Erythroblast (primary cell): ENCODE measurements at regions not wholly inside any gene's neighbourhood (a gene's known extent, or its start where the extent isn't known, plus 50 kb on each side); places are given as distances from the start of the nearest gene placed in this dataset.

Experiments used
- GATA1 ChIP-seq: IDR thresholded peaks from 2 replicates; pipeline ENCODE4 v1.6.1; 2011; ENCODE audit warnings: low read depth, mild to moderate bottlenecking, control low read depth, low read length, moderate library complexity
- POLR2A ChIP-seq: IDR thresholded peaks from 2 replicates; pipeline ENCODE4 v1.6.1; 2011; ENCODE audit warnings: mild to moderate bottlenecking, low read length

- TF ChIP-seq POLR2A (no peak), GATA1 (no peak)
Measured at GRCh38 chr1:188023206-188023605, 1194.5 kb downstream of the PLA2G4A start.
